H1 (cell line): ENCODE measurements at regions not wholly inside any gene's neighbourhood (a gene's known extent, or its start where the extent isn't known, plus 50 kb on each side); places are given as distances from the start of the nearest gene placed in this dataset.

Experiments
- CBX8 ChIP-seq: fragments of 300-800, 300-1000 bp; sonication (generic); IDR thresholded peaks from 2 replicates; pipeline ENCODE4 v1.7.1; 2016; ENCODE audit warnings: low read depth, low read length, borderline replicate concordance
- JUN ChIP-seq: IDR thresholded peaks from 2 replicates; pipeline ENCODE4 v1.6.1; 2011; ENCODE audit warnings: low read depth, mild to moderate bottlenecking, improper control_type of control experiment, low read length
- SUZ12 ChIP-seq: fragments of 200-600 bp; sonication (generic); IDR thresholded peaks from 2 replicates; pipeline ENCODE4 v1.6.1; 2012; ENCODE audit warnings: mild to moderate bottlenecking, inconsistent platforms, low read length, moderate library complexity, mixed read lengths
- TF ChIP-seq, protein P1 (sequence below): fragments of 300-600 bp; sonication (generic); IDR thresholded peaks from 2 replicates; pipeline ENCODE4 v1.7.1; 2012; ENCODE audit warnings: low read length, moderate library complexity, mild to moderate bottlenecking, inconsistent platforms; ENCODE audit not compliant: insufficient replicate concordance
- TF ChIP-seq, protein P2 (sequence below): IDR thresholded peaks from 2 replicates; pipeline ENCODE4 v1.6.1; 2012; ENCODE audit warnings: inconsistent platforms
- TF ChIP-seq, protein P3 (sequence below): IDR thresholded peaks from 2 replicates; pipeline ENCODE4 v1.6.1; 2012; ENCODE audit warnings: inconsistent platforms

DNA sequence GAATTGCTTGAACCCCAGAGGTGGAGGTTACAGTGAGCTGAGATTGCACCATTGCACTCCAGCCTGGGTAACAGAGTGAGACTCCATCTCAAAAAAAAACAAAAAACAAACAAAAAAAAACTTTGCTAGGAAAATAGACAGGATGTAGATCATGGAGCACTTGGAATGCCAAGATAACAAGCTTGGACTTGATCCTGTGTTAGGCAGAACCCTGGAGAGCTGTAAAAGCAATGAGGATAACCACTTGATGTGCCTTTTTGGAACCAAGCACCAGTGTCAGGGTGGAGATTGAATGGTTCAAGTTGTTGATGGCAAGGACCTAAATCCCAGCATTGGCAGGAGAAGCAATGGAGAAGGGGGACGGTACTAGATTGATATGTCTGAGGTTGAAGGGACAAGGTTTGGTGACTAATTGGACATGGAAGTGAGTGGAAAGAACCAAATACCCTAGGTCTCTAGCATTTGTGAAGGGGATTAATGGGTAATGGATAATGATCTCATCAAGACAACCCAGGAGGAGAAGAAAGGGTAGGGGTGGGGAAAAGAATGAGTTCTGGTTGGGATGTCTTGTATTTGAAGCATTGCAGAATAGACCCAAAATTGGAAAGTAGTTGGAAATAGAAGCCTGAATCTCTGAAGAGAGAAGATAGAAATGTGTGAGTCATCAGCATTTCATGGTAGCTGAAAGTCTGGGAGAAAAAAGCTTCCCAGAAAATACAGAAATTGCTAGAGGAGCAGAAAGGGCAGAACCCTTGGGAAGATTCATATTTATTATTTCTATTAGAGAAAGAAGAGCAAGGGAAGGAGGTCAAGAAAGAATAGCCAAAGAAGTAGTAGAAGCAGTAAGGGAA is 176.7 kb downstream of the NUAK1 start (continued):
- TF ChIP-seq, protein P1, sequence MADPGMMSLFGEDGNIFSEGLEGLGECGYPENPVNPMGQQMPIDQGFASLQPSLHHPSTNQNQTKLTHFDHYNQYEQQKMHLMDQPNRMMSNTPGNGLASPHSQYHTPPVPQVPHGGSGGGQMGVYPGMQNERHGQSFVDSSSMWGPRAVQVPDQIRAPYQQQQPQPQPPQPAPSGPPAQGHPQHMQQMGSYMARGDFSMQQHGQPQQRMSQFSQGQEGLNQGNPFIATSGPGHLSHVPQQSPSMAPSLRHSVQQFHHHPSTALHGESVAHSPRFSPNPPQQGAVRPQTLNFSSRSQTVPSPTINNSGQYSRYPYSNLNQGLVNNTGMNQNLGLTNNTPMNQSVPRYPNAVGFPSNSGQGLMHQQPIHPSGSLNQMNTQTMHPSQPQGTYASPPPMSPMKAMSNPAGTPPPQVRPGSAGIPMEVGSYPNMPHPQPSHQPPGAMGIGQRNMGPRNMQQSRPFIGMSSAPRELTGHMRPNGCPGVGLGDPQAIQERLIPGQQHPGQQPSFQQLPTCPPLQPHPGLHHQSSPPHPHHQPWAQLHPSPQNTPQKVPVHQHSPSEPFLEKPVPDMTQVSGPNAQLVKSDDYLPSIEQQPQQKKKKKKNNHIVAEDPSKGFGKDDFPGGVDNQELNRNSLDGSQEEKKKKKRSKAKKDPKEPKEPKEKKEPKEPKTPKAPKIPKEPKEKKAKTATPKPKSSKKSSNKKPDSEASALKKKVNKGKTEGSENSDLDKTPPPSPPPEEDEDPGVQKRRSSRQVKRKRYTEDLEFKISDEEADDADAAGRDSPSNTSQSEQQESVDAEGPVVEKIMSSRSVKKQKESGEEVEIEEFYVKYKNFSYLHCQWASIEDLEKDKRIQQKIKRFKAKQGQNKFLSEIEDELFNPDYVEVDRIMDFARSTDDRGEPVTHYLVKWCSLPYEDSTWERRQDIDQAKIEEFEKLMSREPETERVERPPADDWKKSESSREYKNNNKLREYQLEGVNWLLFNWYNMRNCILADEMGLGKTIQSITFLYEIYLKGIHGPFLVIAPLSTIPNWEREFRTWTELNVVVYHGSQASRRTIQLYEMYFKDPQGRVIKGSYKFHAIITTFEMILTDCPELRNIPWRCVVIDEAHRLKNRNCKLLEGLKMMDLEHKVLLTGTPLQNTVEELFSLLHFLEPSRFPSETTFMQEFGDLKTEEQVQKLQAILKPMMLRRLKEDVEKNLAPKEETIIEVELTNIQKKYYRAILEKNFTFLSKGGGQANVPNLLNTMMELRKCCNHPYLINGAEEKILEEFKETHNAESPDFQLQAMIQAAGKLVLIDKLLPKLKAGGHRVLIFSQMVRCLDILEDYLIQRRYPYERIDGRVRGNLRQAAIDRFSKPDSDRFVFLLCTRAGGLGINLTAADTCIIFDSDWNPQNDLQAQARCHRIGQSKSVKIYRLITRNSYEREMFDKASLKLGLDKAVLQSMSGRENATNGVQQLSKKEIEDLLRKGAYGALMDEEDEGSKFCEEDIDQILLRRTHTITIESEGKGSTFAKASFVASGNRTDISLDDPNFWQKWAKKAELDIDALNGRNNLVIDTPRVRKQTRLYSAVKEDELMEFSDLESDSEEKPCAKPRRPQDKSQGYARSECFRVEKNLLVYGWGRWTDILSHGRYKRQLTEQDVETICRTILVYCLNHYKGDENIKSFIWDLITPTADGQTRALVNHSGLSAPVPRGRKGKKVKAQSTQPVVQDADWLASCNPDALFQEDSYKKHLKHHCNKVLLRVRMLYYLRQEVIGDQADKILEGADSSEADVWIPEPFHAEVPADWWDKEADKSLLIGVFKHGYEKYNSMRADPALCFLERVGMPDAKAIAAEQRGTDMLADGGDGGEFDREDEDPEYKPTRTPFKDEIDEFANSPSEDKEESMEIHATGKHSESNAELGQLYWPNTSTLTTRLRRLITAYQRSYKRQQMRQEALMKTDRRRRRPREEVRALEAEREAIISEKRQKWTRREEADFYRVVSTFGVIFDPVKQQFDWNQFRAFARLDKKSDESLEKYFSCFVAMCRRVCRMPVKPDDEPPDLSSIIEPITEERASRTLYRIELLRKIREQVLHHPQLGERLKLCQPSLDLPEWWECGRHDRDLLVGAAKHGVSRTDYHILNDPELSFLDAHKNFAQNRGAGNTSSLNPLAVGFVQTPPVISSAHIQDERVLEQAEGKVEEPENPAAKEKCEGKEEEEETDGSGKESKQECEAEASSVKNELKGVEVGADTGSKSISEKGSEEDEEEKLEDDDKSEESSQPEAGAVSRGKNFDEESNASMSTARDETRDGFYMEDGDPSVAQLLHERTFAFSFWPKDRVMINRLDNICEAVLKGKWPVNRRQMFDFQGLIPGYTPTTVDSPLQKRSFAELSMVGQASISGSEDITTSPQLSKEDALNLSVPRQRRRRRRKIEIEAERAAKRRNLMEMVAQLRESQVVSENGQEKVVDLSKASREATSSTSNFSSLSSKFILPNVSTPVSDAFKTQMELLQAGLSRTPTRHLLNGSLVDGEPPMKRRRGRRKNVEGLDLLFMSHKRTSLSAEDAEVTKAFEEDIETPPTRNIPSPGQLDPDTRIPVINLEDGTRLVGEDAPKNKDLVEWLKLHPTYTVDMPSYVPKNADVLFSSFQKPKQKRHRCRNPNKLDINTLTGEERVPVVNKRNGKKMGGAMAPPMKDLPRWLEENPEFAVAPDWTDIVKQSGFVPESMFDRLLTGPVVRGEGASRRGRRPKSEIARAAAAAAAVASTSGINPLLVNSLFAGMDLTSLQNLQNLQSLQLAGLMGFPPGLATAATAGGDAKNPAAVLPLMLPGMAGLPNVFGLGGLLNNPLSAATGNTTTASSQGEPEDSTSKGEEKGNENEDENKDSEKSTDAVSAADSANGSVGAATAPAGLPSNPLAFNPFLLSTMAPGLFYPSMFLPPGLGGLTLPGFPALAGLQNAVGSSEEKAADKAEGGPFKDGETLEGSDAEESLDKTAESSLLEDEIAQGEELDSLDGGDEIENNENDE: no peak
- TF ChIP-seq JUN (no peak), SUZ12 (no peak), CBX8 (no peak)
- TF ChIP-seq, protein P2, sequence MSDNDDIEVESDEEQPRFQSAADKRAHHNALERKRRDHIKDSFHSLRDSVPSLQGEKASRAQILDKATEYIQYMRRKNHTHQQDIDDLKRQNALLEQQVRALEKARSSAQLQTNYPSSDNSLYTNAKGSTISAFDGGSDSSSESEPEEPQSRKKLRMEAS: no peak
- TF ChIP-seq, protein P3, sequence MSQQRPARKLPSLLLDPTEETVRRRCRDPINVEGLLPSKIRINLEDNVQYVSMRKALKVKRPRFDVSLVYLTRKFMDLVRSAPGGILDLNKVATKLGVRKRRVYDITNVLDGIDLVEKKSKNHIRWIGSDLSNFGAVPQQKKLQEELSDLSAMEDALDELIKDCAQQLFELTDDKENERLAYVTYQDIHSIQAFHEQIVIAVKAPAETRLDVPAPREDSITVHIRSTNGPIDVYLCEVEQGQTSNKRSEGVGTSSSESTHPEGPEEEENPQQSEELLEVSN: no peak
